HG03159 (cell line): ENCODE measurements at regions not wholly inside any gene's neighbourhood (a gene's known extent, or its start where the extent isn't known, plus 50 kb on each side); places are given as distances from the start of the nearest gene placed in this dataset.

ENCODE experiments used
- ATAC-seq: cut with Tn5 transposase; IDR thresholded peaks from one replicate; pipeline ENCODE4 v1.9.1; 2021; ENCODE audit warnings: mild to moderate bottlenecking, moderate library complexity; ENCODE audit not compliant: unreplicated experiment

DNA sequence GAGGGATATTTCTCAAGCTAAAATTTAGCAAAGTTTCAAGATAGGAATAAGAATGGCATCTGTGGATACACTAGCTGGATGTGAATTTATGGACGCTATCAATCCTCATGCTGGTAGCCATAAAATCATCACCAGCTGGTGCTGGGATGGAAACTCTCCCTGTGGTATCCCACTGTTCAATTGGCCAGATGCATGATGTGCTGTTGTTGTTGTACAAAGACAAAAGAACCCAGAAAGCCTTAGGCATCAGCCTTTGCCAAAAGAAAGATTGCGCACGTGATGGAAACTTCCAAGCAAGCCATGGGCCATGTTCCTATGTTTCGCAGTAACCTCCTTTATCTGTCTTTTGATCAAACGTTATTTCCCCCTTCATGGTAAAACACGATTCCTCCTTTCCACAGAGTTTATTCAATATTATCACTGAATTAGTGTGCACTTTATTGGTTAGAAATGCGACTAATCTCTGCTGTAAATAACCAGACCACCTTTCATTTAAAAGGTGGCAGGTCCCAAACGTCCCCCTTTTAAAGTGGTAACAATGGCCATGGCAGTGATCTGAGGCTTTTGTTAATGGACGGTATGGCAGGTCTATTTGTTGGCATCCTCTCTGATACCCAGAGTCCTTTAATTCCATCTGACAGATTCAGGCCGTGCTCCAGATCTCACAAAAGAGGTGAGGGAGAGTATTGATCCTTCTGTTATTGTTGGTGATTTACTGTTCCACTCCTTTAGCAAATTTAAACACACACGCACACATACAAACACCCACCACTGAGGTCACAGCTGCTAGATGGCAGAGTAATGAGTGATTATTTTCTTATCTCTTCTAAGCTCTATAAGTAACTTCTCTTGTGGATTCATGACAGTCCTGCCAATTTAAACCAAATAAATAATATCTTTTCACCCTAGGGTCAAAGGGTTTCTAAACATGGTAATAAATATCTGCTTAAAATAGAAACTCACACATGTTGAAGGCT lies 291.2 kb upstream of the KCNMB2 start:
- no peak for ATAC-seq

GRCh38 chr3:178246004-178246403 lies 290.2 kb upstream of the KCNMB2 start:
- no peak for ATAC-seq

- no peak for ATAC-seq
Observed at GRCh38 chr3:178255315-178255714, 280.9 kb upstream of the KCNMB2 start.

DNA sequence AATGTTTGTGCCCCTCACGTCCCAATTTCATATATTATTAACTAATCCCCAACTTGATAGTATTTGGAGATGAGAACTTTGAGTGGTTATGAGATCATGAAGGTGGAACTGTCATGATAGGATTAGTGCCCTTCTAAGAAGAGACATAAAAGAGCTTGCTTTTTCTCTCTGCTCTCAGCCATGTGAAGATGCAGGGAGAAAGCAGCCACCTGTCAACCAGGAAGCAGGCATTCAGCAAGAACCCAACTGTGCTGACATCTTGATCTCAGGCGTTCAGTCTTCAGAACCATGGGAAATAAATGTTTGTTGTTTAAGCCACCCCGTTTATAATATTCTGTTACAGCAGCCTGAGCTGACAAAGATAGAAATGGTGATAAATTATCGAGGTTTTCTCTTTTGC lies 278.7 kb upstream of the KCNMB2 start:
- no peak for ATAC-seq

DNA sequence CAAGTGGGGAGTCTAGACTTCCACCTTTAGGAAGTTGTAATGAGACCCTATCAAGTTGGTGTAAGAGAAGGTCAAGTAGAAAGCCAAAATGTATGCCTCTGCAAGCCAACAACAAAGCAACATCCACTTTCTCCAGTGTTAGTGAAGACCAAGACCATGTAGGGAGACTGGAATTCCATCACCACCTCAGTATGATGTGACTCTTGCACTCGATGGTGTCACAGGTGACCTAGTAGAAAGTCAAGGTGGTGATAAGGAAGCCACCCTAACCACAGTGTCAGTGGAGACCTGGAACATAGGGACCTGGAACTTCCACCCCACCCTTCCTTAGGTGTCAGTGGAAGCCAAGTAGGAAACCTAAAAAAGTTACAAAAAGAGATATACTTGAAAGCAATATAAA lies 278.1 kb upstream of the KCNMB2 start:
- no peak for ATAC-seq

GRCh38 chr3:178259703-178260102 lies 276.5 kb upstream of the KCNMB2 start:
- no peak for ATAC-seq

- ATAC-seq: no peak
Observed at GRCh38 chr3:178260887-178261565, 275.2 kb upstream of the KCNMB2 start.

DNA sequence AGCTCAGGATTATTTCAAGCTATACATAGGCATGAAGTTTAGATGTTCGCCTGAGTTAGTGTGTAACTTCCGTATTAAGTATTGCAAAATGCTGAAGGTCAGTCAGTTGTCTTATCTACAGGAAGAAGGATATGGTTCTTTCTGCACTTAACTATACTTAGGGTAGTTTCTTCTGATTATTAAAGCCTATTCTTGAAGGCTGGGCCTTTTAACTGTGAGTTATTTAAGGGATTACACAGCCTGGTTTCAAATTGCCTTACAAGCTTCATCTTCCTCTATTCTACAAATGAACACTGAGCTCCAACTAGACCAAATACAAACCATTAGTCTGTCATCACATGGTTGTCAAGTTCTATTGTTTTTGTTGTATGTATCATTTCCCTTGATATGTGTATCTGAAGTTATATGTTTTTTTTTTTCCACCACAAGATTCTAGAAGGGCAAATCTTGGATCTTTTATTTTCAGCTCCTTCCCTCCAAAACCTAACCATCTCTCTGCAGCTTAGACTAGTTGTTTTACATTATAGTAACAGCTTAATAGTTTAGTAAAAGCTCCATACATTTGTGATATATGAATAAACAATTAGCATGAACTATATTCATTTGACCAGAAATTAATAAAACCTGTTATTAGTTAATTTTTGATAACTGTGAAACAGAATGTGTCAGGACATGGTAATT lies 272.9 kb upstream of the KCNMB2 start:
- no peak for ATAC-seq

- ATAC-seq: no peak
Observed at GRCh38 chr3:178267158-178267844, 268.9 kb upstream of the KCNMB2 start.

DNA sequence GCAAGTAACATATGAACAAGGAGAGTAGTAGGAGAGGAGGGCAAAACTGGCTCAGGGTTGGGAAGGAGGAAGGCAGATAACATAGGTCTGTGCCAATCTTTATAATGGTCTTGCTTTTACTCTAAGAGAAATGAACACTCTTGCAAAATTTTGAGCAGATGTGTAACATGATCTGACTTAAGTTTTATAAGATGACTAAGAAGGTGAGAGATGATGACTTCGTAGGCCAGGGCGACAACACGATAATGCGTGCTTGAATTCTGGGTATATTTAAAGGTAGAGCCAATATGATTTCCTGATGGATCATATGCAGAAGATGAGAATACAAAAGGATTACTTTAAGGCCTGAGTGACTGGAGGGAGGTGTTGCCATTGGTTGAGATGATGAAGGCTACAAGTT lies 265.4 kb upstream of the KCNMB2 start:
- no peak for ATAC-seq

DNA sequence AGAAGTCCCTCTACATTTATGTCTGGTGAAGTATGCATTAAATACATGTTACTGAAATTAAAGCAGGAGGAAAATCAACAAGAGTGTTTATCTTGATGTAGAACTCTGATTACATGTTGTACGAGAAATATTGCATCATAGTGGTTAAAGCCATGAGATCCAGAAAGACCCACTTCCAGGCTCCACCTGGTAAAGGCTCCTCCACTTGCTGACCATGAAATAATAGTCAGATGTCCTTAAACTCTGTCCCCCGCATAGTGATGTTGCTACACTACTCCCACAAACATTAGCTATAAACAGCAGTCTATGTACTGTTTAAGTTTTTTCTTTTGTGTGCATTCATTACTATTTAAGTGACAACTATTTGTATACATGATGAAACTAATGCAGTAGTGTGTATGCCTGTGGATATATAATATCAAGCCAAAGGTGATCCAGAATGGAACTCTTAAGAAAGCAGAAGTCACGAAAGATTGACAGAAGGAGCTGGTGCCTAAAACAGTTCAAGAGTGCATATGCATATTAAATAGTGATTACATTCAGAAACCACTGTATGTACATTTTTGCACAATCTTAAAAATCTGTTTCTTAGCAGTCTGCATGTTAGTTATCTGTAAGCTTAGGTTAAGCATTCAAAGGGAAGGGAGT lies 264.4 kb upstream of the KCNMB2 start:
- no peak for ATAC-seq

DNA sequence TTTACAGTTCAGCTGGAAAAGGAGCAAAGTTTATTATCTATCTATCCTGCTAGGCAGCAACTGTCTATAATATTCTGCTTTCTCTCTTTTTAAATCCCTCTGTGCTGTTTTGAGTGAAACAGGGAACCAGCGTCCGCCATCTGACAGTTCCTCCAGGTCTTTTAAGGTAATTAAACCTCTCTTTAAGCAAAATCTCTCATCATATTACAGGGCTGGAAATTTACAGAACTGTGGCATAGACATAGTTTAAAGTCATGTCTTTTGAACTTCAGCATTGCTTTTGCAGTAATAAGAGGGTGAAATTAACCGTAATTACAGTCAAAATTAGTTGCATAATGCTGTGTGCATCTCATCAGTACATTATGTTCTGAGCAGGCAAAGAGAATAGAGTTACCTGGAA lies 263.4 kb upstream of the KCNMB2 start:
- no peak for ATAC-seq

- ATAC-seq: no peak
Observed at GRCh38 chr3:178274711-178275110, 261.5 kb upstream of the KCNMB2 start.

DNA sequence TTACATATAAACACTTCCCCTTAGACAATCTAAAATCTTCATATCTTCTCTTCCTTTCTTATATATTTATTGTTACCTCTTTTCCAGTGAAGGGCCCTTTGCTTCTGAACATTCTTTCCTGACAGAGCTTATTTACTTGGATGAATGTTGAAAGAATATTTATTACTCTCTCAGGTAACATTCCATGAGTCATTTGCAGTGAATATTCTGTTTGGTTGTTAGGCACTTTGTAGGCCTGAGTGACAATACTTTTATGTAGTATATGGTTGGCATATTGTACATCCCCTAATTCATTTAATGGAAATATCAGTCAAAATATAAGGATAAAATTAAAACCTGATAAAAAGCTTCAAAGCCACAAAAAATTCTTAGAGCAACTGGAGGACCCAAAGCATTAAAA lies 260.9 kb upstream of the KCNMB2 start:
- no peak for ATAC-seq

GRCh38 chr3:178275793-178276192 lies 260.4 kb upstream of the KCNMB2 start:
- ATAC-seq: no peak

DNA sequence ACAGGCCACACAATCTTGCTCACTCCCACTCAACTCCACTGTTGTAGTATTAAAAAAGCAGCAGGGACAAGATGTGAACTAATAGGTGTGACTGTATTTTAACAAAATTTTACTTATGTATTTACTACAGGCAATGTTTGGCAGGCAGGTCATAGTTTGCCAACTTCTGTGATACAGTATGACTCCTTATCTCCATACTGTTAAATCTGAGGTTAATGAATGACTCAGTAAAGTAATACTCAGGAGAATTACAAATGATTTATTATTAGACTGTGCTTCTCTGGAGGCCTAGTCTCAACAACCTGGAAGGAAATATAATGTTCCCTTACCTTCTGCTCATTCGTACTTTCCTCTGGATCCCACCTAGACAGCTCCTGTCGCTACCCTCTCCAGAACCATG lies 258.6 kb upstream of the KCNMB2 start:
- ATAC-seq: no peak

GRCh38 chr3:178283561-178283960 lies 252.7 kb upstream of the KCNMB2 start:
- ATAC-seq: no peak

- ATAC-seq: no peak
Observed at GRCh38 chr3:178284181-178284580, 252.1 kb upstream of the KCNMB2 start.

DNA sequence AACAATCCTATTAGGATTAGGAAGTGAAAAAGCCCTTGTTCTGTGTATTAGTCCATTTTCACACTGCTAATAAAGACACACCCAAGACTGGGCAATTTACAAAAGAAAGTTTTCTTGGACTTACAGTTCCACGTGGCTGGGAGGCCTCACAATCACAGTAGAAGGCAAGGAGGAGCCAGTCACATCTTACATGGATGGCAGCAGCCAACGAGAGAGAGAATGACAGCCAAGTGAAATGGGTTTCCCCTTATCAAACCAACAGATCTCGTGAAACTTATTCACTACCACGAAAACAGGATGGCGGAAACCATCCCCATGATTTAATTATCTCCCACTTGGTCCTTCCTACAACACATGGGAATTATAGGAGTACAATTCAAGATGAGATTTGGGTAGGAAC lies 248.2 kb upstream of the KCNMB2 start:
- no peak for ATAC-seq

- no peak for ATAC-seq
Observed at GRCh38 chr3:178289544-178290160, 246.6 kb upstream of the KCNMB2 start.
